SKM-1 treated with dmso at 0.1 percent for 144 hours (cell line): ENCODE measurements at regions not wholly inside any gene's neighbourhood (a gene's known extent, or its start where the extent isn't known, plus 50 kb on each side); places are given as distances from the start of the nearest gene placed in this dataset.
"Not testable (repeated sequence)": the region's sequence is repeated elsewhere in the genome, so short reads cannot be mapped to it uniquely, and the experiment has no call there.

Source experiments
- DNase-seq: peaks from one replicate; lab custom pipeline; 2025; ENCODE audit not compliant: unreplicated experiment; lab: John Stamatoyannopoulos, UW

- DNase-seq, result not testable (repeated sequence)
These were observed 197.7 kb upstream of the IRF2BP2 start for GRCh38 chr1:234807705-234808104.

- not testable (repeated sequence) for DNase-seq
These were observed 192.6 kb upstream of the IRF2BP2 start for GRCh38 chr1:234802586-234802985.

- not testable (repeated sequence) for DNase-seq
These were observed 191.7 kb upstream of the IRF2BP2 start for GRCh38 chr1:234801636-234802035.

GRCh38 chr1:234801147-234801546, 191.2 kb upstream of the IRF2BP2 start:
- not testable (repeated sequence) for DNase-seq

GRCh38 chr1:234800563-234800962, 190.6 kb upstream of the IRF2BP2 start:
- not testable (repeated sequence) for DNase-seq

- DNase-seq, result not testable (repeated sequence)
These were observed 189.2 kb upstream of the IRF2BP2 start for GRCh38 chr1:234799021-234799689.

- not testable (repeated sequence) for DNase-seq
These were observed 187.2 kb upstream of the IRF2BP2 start for GRCh38 chr1:234797216-234797615.

GRCh38 chr1:234796438-234796792, 186.4 kb upstream of the IRF2BP2 start:
- DNase-seq, result not testable (repeated sequence)

- not testable (repeated sequence) for DNase-seq
These were observed 185.9 kb upstream of the IRF2BP2 start for GRCh38 chr1:234795711-234796437.

- not testable (repeated sequence) for DNase-seq
These were observed 185.0 kb upstream of the IRF2BP2 start for GRCh38 chr1:234795007-234795406.

GRCh38 chr1:234794452-234794851, 184.5 kb upstream of the IRF2BP2 start:
- DNase-seq, result not testable (repeated sequence)

- DNase-seq, result not testable (repeated sequence)
These were observed 183.9 kb upstream of the IRF2BP2 start for GRCh38 chr1:234793924-234794323.

GRCh38 chr1:234792221-234792864, 182.4 kb upstream of the IRF2BP2 start:
- DNase-seq, result not testable (repeated sequence)

GRCh38 chr1:234791615-234792014, 181.6 kb upstream of the IRF2BP2 start:
- DNase-seq, result not testable (repeated sequence)

- DNase-seq, result not testable (repeated sequence)
These were observed 180.4 kb upstream of the IRF2BP2 start for GRCh38 chr1:234790333-234790732.

- not testable (repeated sequence) for DNase-seq
These were observed 177.1 kb upstream of the IRF2BP2 start for GRCh38 chr1:234787011-234787584.

- not testable (repeated sequence) for DNase-seq
These were observed 175.9 kb upstream of the IRF2BP2 start for GRCh38 chr1:234785922-234786321.

- DNase-seq, result not testable (repeated sequence)
These were observed 175.5 kb upstream of the IRF2BP2 start for GRCh38 chr1:234785471-234785919.

GRCh38 chr1:234784108-234784507, 174.1 kb upstream of the IRF2BP2 start:
- DNase-seq, result not testable (repeated sequence)

GRCh38 chr1:234782791-234783190, 172.8 kb upstream of the IRF2BP2 start:
- DNase-seq, result no peak

GRCh38 chr1:234782105-234782751, 172.2 kb upstream of the IRF2BP2 start:
- DNase-seq, result no peak
